ENCODE measurements at regions not wholly inside any gene's neighbourhood (a gene's known extent, or its start where the extent isn't known, plus 50 kb on each side); places are given as distances from the start of the nearest gene placed in this dataset.

- Histone ChIP-seq H3K4me1 (no peaks in the 10 kb centered on the region), H3K9me3 (replicated peaks in 1 of 11) (peaks cover 13 to 17% (median 14%) of the 10 kb centered on the region in 11 experiments), H3K4me2 (no peak overlapping the region), H3K27me3 (no peaks in the 10 kb centered on the region), H3K4me3 (no peak overlapping the region), H3K9ac (no peak overlapping the region), H4K20me1 (no peaks in the 10 kb centered on the region), H3K27ac (no peak overlapping the region), H3K36me3 (no peaks in the 10 kb centered on the region)
- no peak for TF ChIP-seq Cebpa-rat (IDR thresholded peaks at IDR 0.05)
Observed at GRCh38 chr12:90441431-90441830, 513.5 kb downstream of the CCER1 start.

DNA sequence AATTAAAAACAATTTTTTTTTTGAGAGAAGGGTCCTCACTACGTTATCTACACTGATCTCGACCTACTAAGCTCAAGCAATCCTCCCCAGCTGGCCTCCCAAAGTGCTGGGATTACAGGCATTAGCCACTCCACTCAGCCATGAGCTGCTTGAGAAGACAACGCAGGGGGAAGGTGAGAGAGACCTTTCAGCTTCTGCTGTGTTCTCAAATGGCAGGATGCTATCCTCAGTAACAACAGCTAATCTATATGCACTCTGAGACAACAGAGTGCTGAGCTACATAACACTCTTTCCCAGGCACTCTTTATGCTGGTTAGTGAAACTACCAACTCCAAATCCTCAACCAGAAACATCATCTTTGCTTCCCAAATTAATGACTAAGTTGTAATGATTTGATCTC, 526.1 kb downstream of the CCER1 start:
- H3K36me3 ChIP-seq, result no peaks in the 10 kb centered on the region
- H3K9ac ChIP-seq, result no peak overlapping the region
- H3K4me2 ChIP-seq, result no peak overlapping the region
- H3K9me3 ChIP-seq (replicated peaks in 1 of 11), result no peaks in the 10 kb centered on the region
- H3K27ac ChIP-seq, result no peak overlapping the region
- no peaks in the 10 kb centered on the region for H3K27me3 ChIP-seq
- no peak for TF ChIP-seq Cebpa-rat (IDR thresholded peaks at IDR 0.05)
- H3K4me1 ChIP-seq, result no peaks in the 10 kb centered on the region
- H4K20me1 ChIP-seq, result no peaks in the 10 kb centered on the region
- H3K4me3 ChIP-seq, result no peak overlapping the region

DNA sequence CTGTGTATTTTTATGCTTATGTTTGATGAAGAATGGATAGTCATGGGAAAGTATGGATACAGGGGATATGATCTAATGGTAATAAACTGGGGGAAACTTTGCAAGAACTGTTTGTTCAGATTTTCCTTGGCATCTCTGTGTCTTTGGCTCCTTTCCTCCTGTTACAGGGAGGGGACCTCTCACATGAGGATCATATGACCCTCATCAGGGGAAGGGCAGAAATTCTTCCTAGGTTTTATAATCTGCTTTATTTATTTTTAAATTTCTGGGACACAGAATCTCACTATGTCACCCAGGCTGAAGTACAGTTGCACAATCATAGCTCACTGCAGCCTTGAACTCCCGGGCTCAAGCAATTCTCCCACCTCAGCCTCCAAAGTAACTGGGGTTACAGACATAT, 526.5 kb downstream of the CCER1 start:
- no peaks in the 10 kb centered on the region for H3K4me1 ChIP-seq
- no peaks in the 10 kb centered on the region for H3K27me3 ChIP-seq
- H3K9me3 ChIP-seq (replicated peaks in 1 of 11), result no peaks in the 10 kb centered on the region
- no peaks in the 10 kb centered on the region for H4K20me1 ChIP-seq
- TF ChIP-seq Cebpa-rat (IDR thresholded peaks at IDR 0.05), result no peak
- no peak overlapping the region for H3K27ac ChIP-seq
- H3K36me3 ChIP-seq, result no peaks in the 10 kb centered on the region
- no peak overlapping the region for H3K4me3 ChIP-seq
- no peak overlapping the region for H3K9ac ChIP-seq
- H3K4me2 ChIP-seq, result no peak overlapping the region

DNA sequence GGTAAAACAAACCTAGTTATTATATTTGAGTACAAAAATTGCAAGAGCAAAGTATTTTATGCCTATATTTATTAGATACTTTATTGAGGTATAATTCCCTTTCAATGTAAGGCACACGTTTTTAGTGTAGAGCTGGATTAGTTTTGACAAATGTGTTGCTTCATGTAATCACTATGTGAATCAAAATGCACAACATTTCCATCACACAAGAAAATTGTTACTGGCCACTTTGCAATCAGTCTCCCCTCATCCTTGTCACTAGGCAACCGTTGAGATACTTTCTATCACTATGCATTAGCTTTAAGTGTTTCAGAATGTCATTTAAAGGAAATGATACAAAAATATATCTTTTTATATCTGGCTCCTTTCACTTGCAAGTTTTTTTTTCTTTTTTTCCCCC, 531.0 kb downstream of the CCER1 start:
- TF ChIP-seq Cebpa-rat (IDR thresholded peaks at IDR 0.05), result no peak
- Histone ChIP-seq H4K20me1 (no peaks in the 10 kb centered on the region), H3K36me3 (no peaks in the 10 kb centered on the region), H3K4me2 (no peak overlapping the region), H3K9me3 (replicated peaks in 1 of 11) (no peaks in the 10 kb centered on the region), H3K4me1 (no peaks in the 10 kb centered on the region), H3K9ac (no peak overlapping the region), H3K27ac (no peak overlapping the region), H3K4me3 (no peak overlapping the region), H3K27me3 (no peaks in the 10 kb centered on the region)

DNA sequence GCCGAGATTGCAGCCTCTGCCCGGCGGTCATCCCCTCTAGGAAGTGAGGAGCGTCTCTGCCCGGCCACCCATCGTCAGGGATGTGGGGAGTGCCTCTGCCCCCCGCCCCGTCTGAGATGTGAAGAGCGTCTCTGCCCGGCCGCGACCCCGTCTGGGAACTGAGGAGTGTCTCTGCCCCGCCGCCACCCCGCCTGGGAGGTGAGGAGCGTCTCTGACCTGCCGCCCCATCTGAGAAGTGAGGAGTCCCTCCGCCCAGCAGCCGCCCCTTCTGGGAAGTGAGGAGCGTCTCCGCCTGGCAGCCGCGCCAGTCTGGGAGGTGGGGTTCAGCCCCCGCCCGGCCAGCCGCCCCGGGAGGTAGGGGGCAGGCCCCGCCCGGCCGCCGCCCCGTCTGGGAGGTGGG, 544.0 kb downstream of the CCER1 start:
- TF ChIP-seq Cebpa-rat (IDR thresholded peaks at IDR 0.05), result no peak

DNA sequence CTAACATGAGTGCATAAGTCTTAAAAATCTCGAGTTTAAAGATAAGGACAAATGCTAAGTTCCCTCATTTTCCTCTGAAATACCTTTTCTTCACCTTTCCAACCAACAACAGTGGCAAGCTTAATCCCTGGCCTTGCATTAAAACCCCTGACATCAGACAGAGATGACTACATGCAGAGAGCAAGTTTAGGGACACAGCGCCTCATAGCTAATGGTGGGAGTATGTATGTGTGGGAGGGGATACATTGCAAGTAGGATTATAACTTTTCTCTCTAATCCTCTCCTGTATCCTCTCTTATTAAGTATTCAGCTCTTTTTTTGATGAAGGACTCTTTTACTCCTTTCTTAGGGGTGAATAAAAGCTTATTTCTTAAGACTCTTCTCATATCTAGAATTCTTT, 547.1 kb downstream of the CCER1 start:
- H3K27ac ChIP-seq, result no peak overlapping the region
- H3K9ac ChIP-seq, result no peak overlapping the region
- TF ChIP-seq Cebpa-rat (IDR thresholded peaks at IDR 0.05), result no peak
- H3K36me3 ChIP-seq, result no peaks in the 10 kb centered on the region
- no peak overlapping the region for H3K4me3 ChIP-seq
- no peak overlapping the region for H3K4me2 ChIP-seq
- H4K20me1 ChIP-seq, result no peaks in the 10 kb centered on the region
- no peaks in the 10 kb centered on the region for H3K4me1 ChIP-seq
- peaks cover 0 to 9% (median 6%) of the 10 kb centered on the region in 11 experiments; a peak in 11 of 22 replicates for H3K9me3 ChIP-seq (replicated peaks in 1 of 11)
- H3K27me3 ChIP-seq, result no peaks in the 10 kb centered on the region

More for the DNA sequence above, 544.0 kb downstream of the CCER1 start:
- Histone ChIP-seq H4K20me1 (no peaks in the 10 kb centered on the region), H3K4me2 (no peak overlapping the region), H3K9ac (no peak overlapping the region), H3K4me3 (no peak overlapping the region), H3K9me3 (replicated peaks in 1 of 11) (peaks cover 0 to 10% (median 6%) of the 10 kb centered on the region in 11 experiments; a peak in 13 of 22 replicates), H3K27ac (no peak overlapping the region), H3K4me1 (no peaks in the 10 kb centered on the region), H3K36me3 (no peaks in the 10 kb centered on the region), H3K27me3 (no peaks in the 10 kb centered on the region)

DNA sequence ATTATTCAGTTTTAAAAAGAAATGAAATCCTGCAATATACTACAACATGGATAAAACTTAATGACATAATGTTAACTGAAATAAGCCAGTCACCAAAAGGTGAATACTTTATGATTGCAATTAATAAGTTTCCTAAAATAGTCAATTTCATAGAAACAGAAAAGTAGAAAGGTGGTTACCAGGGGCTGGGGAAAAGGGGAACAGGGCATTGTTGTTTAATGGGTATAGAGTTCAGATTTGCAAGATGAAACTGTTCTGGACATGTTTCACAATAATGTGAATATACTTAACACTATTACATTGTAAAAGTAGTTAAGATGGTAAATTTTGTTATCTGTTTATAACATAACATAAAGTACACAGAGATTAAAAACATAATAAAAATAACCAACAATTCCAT, 550.9 kb downstream of the CCER1 start:
- TF ChIP-seq Cebpa-rat (IDR thresholded peaks at IDR 0.05), result no peak
- Histone ChIP-seq H3K27ac (no peak overlapping the region), H3K27me3 (peaks cover 0 to 4% (median 0%) of the 10 kb centered on the region in 11 experiments; a peak in 1 of 22 replicates), H3K9ac (no peak overlapping the region), H4K20me1 (no peaks in the 10 kb centered on the region), H3K4me2 (no peak overlapping the region), H3K9me3 (replicated peaks in 1 of 11) (no peaks in the 10 kb centered on the region), H3K4me3 (no peak overlapping the region), H3K4me1 (no peaks in the 10 kb centered on the region), H3K36me3 (no peaks in the 10 kb centered on the region)

- no peak overlapping the region for H3K4me3 ChIP-seq
- no peaks in the 10 kb centered on the region for H3K36me3 ChIP-seq
- no peak for TF ChIP-seq Cebpa-rat (IDR thresholded peaks at IDR 0.05)
- H3K27ac ChIP-seq, result no peak overlapping the region
- H4K20me1 ChIP-seq, result no peaks in the 10 kb centered on the region
- H3K4me2 ChIP-seq, result no peak overlapping the region
- no peaks in the 10 kb centered on the region for H3K4me1 ChIP-seq
- peaks cover 0 to 6% (median 0%) of the 10 kb centered on the region in 11 experiments; a peak in 2 of 22 replicates for H3K27me3 ChIP-seq
- H3K9ac ChIP-seq, result no peak overlapping the region
- peaks cover 2 to 27% (median 13%) of the 10 kb centered on the region in 11 experiments for H3K9me3 ChIP-seq (replicated peaks in 1 of 11)
Observed at GRCh38 chr12:90401185-90401584, 553.8 kb downstream of the CCER1 start.

DNA sequence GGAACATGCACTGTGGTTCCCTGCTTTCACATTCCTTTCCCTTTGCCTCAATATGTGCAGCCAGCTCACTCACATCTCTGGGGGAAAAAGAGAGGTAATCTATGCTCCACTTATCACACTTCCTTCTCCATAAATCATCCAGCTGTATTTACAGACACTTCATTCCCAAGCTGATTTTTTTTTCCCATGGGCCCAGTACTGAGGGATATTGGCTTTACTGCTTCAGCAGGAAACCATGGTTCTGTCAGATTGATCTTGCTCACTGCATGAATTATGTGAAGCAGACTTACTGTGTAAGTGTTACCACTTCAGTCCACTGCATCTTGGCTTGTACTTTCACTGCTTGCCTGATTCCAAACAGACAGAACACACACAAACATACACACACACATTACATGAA, 555.6 kb downstream of the CCER1 start:
- Histone ChIP-seq H3K27ac (no peak overlapping the region), H4K20me1 (no peaks in the 10 kb centered on the region), H3K4me1 (no peaks in the 10 kb centered on the region), H3K9me3 (replicated peaks in 1 of 11) (peaks cover 9 to 43% (median 21%) of the 10 kb centered on the region in 11 experiments), H3K4me3 (no peak overlapping the region), H3K9ac (no peak overlapping the region), H3K4me2 (no peak overlapping the region), H3K27me3 (peaks cover 0 to 6% (median 0%) of the 10 kb centered on the region in 11 experiments; a peak in 2 of 22 replicates), H3K36me3 (no peaks in the 10 kb centered on the region)
- no peak for TF ChIP-seq Cebpa-rat (IDR thresholded peaks at IDR 0.05)

DNA sequence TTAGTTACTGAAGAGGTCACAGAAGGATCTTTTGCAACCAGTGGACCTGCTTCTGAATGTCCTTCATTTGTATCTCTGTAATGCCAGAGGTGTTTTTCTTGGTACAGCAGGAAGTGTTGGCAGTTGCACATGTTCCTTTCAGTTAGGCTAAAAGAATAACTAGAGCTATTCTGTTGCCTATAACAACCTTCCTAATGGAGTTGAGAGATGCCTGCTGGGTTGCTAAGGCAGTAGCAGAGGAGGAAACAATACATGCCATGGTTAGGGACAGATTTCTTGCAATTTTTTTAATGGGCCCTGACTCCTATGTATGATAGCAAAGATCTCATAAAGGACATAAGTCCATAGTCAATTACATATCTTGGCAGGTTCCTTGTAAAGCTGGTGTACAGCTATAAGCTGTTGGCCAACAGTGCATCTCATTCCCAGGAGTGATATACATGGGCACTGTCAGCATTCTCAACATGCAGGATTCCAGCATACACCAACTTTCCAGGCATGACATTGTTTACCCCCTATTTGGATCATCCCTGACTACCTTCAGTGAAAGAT, 556.6 kb downstream of the CCER1 start:
- Histone ChIP-seq H3K36me3 (no peaks in the 10 kb centered on the region), H3K9ac (no peak overlapping the region), H3K4me1 (no peaks in the 10 kb centered on the region), H3K27me3 (peaks cover 0 to 10% (median 0%) of the 10 kb centered on the region in 11 experiments; a peak in 3 of 22 replicates), H4K20me1 (no peaks in the 10 kb centered on the region), H3K4me2 (no peak overlapping the region), H3K27ac (no peak overlapping the region), H3K4me3 (no peak overlapping the region), H3K9me3 (replicated peaks in 1 of 11) (peaks cover 9 to 48% (median 21%) of the 10 kb centered on the region in 11 experiments)
- TF ChIP-seq Cebpa-rat (IDR thresholded peaks at IDR 0.05), result no peak

Data from BLaER1 treated with 17β-estradiol and CSF1 and Interleukin-3, amounts not matched to agents 10 nM and 100 nM (cell line).